Left lung (tissue), 4 donors: ENCODE measurements at regions not wholly inside any gene's neighbourhood (a gene's known extent, or its start where the extent isn't known, plus 50 kb on each side); places are given as distances from the start of the nearest gene placed in this dataset.
A peak's percentile ranks its signal among the peaks of the same experiment; 100 is the strongest.

Experiments used
- ATAC-seq: fragments of 200-7000 bp; cut with Tn5 transposase; one replicate; pipeline ENCODE4 v1.9.1; 2020; ENCODE audit warnings: moderate library complexity
- DNase-seq, 4 donors: peaks; one replicate each; pipeline ENCODE4 v3.0.0-alpha.2; 2013 to 2020
- H3K27ac ChIP-seq, 2 donors: fragments of 200-600 bp; sonication (generic) in 1 of 2; one replicate each; pipeline versions ENCODE4 v1.5.0 to v1.8.0; 2020 to 2021
- H3K27me3 ChIP-seq, 2 donors: fragments of 200-600 bp; sonication (generic) in 1 of 2; one replicate each; pipeline versions ENCODE4 v1.5.0 to v1.8.0; 2020 to 2021
- H3K36me3 ChIP-seq, 2 donors: fragments of 200-600 bp; sonication (generic) in 1 of 2; one replicate each; pipeline versions ENCODE4 v1.5.0 to v1.8.0; 2020 to 2021
- H3K4me1 ChIP-seq, 2 donors: fragments of 200-600 bp; one replicate each; pipeline ENCODE4 v1.8.0; 2021
- H3K4me3 ChIP-seq, 2 donors: fragments of 200-600 bp; sonication (generic) in 1 of 2; one replicate each; pipeline versions ENCODE4 v1.5.0 to v1.8.0; 2020 to 2021; ENCODE audit warnings: mild to moderate bottlenecking in 1 of 2
- H3K9me3 ChIP-seq, 2 donors: fragments of 200-600 bp; sonication (generic) in 1 of 2; one replicate each; pipeline versions ENCODE4 v1.5.0 to v1.8.0; 2020 to 2021
- intact Hi-C, 2 donors: fragments of 100-400 bp; cut with DNase I; formaldehyde crosslinking; loops; one replicate each; pipeline versions ENCODE4 v1.11.2 to v1.14.2; 2022
- TF ChIP-seq, protein P1 (sequence below), 2 donors: fragments of 200-600 bp; sonication (generic) in 1 of 2; IDR thresholded peaks; one replicate each; pipeline versions ENCODE4 v1.5.0 to v1.8.0; 2021; ENCODE audit warnings: antibody characterized with exemption in 2 of 2
- donor health status: DM: no; HTN: yes; CAD: no.
- donor health status: DM: no; HTN: no; CAD: no.

DNA sequence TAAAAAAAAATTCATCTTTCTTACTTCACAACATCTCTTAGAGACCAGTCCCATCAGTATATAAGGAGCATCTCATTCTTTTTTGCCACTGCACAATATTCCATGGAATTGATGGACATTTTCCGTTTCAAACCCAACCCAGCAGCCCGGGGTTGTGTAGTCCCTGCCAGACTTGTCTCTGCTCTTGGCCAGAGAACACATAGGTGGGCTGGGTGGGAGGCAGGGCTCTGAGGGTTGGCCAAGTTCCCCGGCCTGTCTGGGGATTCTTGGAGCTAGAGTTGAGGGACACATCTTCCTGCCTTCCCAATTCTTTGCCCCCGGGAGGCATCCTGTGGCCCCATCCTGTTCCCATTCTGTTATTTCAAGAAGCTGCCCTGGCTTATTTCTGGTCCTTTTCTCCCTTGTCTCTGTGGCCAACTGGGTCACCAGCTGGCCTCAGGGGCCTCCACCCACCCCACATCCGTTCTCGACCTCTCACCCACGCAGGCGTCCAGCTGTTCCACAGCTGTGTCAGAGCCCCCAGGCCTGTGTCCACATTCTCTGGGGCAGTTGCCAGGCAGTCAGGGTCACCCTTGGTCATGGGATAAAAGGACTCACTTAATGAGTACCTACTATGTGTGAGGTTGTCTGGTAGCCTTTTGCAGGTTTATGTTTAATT is 52.0 kb upstream of the CCDC63 start:
- Histone ChIP-seq H3K4me3 (no peak overlapping the region), H3K9me3 (no peaks in the 10 kb centered on the region), H3K27me3 (no peaks in the 10 kb centered on the region), H3K27ac (no peak overlapping the region), H3K36me3 (no peaks in the 10 kb centered on the region), H3K4me1 (no peaks in the 10 kb centered on the region)
- intact Hi-C loops: no loop called here
- TF ChIP-seq, protein P1, sequence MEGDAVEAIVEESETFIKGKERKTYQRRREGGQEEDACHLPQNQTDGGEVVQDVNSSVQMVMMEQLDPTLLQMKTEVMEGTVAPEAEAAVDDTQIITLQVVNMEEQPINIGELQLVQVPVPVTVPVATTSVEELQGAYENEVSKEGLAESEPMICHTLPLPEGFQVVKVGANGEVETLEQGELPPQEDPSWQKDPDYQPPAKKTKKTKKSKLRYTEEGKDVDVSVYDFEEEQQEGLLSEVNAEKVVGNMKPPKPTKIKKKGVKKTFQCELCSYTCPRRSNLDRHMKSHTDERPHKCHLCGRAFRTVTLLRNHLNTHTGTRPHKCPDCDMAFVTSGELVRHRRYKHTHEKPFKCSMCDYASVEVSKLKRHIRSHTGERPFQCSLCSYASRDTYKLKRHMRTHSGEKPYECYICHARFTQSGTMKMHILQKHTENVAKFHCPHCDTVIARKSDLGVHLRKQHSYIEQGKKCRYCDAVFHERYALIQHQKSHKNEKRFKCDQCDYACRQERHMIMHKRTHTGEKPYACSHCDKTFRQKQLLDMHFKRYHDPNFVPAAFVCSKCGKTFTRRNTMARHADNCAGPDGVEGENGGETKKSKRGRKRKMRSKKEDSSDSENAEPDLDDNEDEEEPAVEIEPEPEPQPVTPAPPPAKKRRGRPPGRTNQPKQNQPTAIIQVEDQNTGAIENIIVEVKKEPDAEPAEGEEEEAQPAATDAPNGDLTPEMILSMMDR (IDR thresholded peaks at IDR 0.05): no peak
- no peak for ATAC-seq
- peak in 1 of 4 donors; percentile 23 for DNase-seq

- intact Hi-C loops: no loop called here
- no peaks in the 10 kb centered on the region for H3K4me1 ChIP-seq
Observed at GRCh38 chr12:110796952-110797351, 49.8 kb upstream of the CCDC63 start.

More at GRCh38 chr12:110796952-110797351, 49.8 kb upstream of the CCDC63 start:
- no peak for ATAC-seq
- no peak for DNase-seq
- Histone ChIP-seq H3K9me3 (no peaks in the 10 kb centered on the region), H3K27me3 (no peaks in the 10 kb centered on the region), H3K27ac (no peak overlapping the region), H3K4me3 (no peak overlapping the region), H3K36me3 (no peaks in the 10 kb centered on the region)
- TF ChIP-seq, protein P1 (IDR thresholded peaks at IDR 0.05): no peak
